ENCODE measurements at regions not wholly inside any gene's neighbourhood (a gene's known extent, or its start where the extent isn't known, plus 50 kb on each side); places are given as distances from the start of the nearest gene placed in this dataset.

DNA sequence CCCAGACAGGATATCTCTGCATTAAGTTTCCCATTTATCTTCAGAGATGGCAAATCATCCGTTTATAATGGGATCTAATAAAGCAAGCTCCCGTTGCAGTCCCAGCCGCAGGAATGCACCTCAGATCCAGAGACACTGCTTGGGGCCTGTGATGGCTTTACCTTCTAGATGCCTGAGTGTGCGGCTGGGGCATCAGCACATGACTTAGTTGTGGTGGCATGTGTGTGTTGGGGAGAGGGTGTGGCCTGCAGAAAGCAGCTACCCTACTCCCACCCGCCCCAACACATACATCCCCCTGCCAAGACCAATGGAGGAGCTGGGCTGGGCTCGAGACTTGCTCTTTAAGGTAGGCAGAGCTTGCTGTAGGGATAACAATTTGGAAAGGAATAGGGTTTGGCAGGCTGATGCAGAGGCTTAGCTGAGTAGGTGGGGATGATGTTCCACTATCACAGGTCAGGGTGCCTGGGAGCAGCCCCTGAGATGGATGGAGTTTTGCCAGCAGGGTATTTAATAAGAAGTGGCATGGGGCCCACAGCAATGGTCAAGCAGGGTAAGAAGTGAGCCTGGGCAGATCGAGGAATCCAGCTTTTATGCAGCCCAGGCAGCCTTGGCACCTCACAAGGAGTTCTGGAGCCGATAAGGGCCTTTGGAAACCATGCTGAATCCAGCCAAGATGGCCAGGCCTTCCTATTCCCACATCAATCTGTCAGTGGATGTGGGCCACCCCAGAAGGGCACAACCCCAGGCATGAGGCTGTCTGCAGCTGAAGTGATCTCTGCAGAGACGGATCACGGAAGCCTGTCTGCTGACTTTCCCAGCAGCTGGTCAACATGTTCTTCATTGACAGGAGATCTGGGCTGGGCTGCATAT is 601.3 kb downstream of the BUD13 start:
- DNase-seq = no peak

DNA sequence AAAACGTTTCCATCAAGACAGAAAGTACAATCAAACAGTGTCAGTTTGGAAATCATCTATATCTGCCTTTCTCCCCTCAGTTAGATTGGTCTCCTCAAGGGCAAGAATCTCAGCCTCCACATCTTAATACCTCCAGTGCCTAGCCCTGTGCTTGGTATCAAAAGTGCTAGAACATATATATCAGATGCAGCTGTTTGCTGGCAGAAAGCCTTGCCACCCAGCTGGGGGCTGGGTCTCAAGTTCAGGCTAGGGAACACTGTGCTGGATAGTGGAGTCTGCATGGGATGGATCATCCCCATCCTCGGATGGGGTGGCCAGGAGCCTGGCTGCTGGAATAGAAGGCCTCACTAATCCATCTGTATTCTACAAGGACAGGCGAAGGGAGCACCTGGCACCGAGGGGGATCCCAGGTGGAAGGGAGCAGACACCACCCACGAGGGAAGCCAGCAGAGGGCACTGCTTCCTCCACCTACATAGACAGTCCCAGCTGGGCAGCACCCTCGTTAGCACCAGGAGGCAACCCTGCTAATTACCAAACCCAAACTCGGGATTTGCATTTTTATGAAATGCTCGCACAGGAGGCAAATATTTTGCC is 602.2 kb downstream of the BUD13 start:
- DNase-seq = no peak

GRCh38 chr11:116169776-116170175 is 603.0 kb downstream of the BUD13 start:
- DNase-seq = no peak

GRCh38 chr11:116168459-116168787 is 604.4 kb downstream of the BUD13 start:
- no peak for DNase-seq

DNA sequence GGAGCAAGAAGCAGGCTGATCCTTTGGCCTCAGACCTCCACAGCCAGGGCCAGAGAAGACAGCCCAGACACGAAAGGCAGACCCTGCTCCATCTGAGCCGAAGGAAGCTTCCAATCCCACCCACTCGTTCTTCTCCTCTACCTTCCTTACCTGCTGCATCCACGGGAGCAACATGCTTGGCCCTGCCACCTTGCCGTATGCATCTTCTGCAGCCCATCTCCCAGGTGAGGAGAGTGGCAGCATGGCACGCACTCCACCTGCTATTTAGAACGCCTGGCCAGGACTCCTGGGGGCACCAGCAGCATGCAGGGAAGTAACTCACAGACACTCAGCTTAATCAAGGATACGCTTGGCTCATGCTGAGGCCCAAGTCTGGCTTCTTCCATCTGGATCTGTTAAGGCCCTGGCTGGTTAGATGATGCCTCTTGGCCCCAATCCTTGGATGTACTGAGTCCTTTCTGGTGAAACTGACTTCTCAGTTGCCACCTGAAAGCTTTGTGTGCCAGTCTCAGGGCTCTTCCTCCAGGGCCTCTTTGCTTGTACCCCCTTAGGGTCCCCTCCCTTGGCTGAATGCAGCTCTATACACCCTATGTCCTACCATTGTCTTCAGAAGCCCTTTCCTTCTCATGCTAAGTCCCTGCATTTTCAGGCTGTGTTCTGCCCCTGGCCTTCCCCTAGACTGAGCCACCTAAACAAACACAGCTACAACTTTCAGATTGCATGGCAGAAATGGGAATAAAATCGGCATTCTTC is 604.9 kb downstream of the BUD13 start:
- DNase-seq = no peak

GRCh38 chr11:116166573-116167465 is 606.0 kb downstream of the BUD13 start:
- no peak for DNase-seq

DNA sequence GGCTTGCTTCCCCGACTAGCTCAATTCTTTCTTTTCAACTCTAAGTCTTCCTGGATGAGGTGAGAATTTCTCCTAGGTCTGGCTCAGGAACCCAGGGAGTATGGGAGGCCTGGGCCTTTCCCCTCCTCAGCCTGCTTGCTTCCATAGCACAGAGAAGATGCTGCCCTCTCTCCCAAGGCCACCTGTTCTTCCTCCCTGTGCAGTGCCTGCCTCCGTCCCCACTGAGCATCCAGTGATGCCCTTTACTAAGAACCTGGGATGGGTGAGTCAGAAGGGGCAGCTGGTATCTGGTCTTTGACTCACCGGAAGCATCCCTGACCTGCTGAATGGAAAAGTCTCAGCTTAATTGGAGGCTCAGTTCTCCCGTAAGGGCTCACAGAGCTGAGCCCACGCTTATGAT is 607.9 kb downstream of the BUD13 start:
- no peak for DNase-seq

- no peak for DNase-seq
Observed at GRCh38 chr11:116162886-116163230, 609.9 kb downstream of the BUD13 start.

DNA sequence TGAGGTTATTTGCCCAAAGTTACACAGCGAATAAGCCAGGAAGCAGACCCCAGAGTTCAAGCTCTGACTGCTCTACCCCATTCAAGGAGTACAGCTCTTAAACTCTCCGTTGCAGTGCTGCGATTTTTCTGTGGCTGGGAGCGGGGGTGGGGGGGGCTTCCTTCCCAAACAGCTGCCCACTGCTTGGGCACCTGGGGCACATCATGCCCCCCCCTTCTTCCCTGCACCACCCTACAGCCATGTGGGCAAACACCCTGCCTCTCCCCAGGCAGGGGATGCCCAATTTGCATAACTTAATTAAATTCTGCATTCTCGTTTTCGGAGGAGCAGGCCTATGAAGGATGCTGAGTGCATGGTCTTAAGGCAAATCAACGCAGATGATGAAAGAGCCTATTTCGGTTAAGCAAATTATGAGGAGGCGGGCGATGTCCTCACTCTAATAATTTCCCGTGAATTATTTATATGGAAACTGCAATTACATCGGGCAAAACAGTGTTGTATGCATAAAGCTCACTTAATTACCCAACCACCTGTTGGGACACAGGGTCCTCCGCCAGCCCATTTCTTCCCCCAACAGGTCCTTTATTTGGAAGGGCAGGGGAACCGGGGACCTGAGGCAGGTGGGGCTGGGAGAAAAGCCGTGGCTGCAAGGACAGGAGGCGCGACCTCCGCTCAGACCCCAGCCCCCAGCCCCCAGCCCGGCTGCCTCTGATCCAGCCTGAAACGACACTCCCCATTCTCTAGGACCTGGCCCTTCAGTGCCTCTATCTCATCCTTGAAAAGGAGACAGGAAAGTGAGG is 610.5 kb downstream of the BUD13 start:
- no peak for DNase-seq

GRCh38 chr11:116148645-116149044 is 624.1 kb downstream of the BUD13 start:
- DNase-seq = no peak

GRCh38 chr11:116148056-116148455 is 624.7 kb downstream of the BUD13 start:
- DNase-seq = no peak

DNA sequence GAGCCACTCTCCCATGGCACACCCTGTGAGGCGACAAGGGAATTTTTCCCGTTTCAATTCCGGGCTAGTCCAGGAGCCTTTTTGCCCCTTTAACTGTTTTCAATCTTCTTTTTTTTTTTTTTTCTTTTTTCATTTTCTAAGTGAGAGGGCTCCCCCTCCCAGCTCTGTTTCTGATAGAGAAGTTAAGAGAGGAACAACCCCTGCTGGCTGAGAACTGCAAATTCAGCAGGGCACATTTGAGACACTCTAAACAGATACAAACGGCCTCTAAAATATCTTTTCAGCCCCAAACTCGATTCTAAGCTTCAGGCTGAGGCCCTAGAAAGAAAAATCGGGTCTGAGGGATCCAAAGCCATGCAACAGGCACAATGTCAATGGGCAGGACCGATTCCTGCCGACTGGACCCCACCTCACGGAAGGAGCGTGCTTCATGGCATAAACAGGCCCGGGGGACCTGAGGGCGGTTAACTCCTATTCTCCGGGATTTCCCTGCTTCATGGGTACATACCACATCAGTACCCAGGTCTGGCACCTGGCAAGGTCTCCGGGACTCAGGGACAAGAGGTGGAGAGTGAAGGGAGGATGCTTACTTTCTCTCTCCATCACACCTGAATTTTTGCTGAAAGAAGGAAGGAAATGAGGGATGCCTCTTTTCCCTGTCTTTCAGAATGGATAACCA is 627.5 kb downstream of the BUD13 start:
- no peak for DNase-seq

- DNase-seq = no peak
Observed at GRCh38 chr11:116144387-116144958, 628.3 kb downstream of the BUD13 start.

DNA sequence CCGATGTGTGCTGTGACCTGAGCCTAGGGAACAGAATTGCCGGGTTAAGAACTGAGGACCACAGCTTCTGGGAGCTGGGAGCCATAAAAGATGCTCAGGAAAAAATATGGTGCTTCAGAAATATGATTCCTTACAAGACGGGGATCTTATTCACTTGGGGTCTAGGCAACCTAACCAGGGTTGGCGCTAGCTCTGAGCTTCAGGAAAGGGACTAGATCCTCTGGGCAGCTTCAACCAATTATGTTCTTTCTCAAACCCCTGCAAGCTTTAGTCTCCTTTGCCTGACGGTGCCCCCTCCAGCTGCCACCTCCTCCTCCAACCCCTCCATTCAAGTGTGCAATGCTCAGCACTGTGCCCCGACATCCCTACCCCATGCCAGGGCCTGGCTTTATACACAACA is 634.1 kb upstream of the CADM1 start:
- no peak for DNase-seq

- DNase-seq = no peak
Observed at GRCh38 chr11:116137753-116138152, 633.5 kb upstream of the CADM1 start.

- no peak for DNase-seq
Observed at GRCh38 chr11:116136987-116137674, 632.9 kb upstream of the CADM1 start.

- DNase-seq = no peak
Observed at GRCh38 chr11:116135891-116136290, 631.7 kb upstream of the CADM1 start.

DNA sequence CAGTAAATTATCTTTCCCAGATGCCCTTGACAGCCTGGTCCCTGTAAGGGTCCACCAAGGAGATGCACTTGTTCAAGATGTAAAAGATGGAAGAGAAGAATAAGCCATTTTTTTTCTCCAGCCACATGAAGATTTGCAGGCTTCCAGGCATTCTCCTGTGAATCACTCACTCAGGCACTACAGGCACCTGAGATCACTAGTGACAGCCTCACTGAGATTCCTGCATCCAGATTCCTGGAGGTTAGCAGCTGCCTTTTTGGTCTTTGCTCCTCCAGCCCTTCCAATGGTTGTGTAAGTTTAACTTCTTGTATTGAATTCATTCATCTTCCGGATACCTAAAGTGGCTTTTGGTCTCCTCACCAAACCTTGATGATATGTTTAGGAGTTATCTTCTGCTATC is 630.2 kb upstream of the CADM1 start:
- DNase-seq = no peak

GRCh38 chr11:116132273-116132978 is 628.2 kb upstream of the CADM1 start:
- no peak for DNase-seq

- DNase-seq = no peak
Observed at GRCh38 chr11:116130122-116130521, 625.9 kb upstream of the CADM1 start.
